HepG2 (cell line): ENCODE measurements at regions not wholly inside any gene's neighbourhood (a gene's known extent, or its start where the extent isn't known, plus 50 kb on each side); places are given as distances from the start of the nearest gene placed in this dataset.

Experiments used
- ATAC-seq: fragments of 200-7000 bp; cut with Tn5 transposase; 3 replicates; pipeline ENCODE4 v1.9.1; 2020; ENCODE audit warnings: mild to moderate bottlenecking, moderate library complexity
- BruUV-seq: library from RNA; stranded (reverse); fragments of 400-500 nt; replicated peaks from 2 replicates; lab custom pipeline; 2021; lab: Mats Ljungman, UMichigan
- CTCF ChIA-PET: fragments of 300-600 bp; formaldehyde crosslinking; extraction: SDS; loops from one replicate; lab custom pipeline; 2021; ENCODE audit warnings: low total read pairs, inconsistent platforms, low intra/inter-chr PET ratio; lab: Yijun Ruan, JAX
- POLR2A ChIA-PET: fragments of 350-600 bp; sonication (Branson Sonifier 250); formaldehyde crosslinking; loops from one replicate; lab custom pipeline; 2020; ENCODE audit warnings: antibody characterized with exemption, inconsistent platforms; lab: Yijun Ruan, JAX
- DNase-seq: peaks from one replicate; pipeline ENCODE4 v3.0.0-alpha.2; 2015; ENCODE audit warnings: low spot score
- FAIRE-seq: peaks from 3 replicates; lab custom pipeline; 2011; peaks lifted over from hg19 to GRCh38; lab: Jason Lieb, UNC
- H2AFZ ChIP-seq: one replicate; pipeline ENCODE4 v1.6.1; 2011; ENCODE audit warnings: low read length, inconsistent platforms
- H3K27ac ChIP-seq: fragments of 300-600 bp; 3 replicates; pipeline ENCODE4 v1.8.0; 2011; ENCODE audit warnings: mixed run types, mild to moderate bottlenecking, mixed read lengths, low read length, inconsistent platforms; ENCODE audit not compliant: insufficient read depth; ENCODE audit errors: extremely low read length
- H3K27me3 ChIP-seq, 2 experiments: fragments of 200-600 bp in 1 of 2; 2 replicates in 1 of 2; 3 replicates in 1 of 2; pipeline versions ENCODE4 v1.6.0 to v1.8.0; 2011; ENCODE audit warnings: low read length in 2 of 2, mild to moderate bottlenecking in 2 of 2, moderate library complexity in 2 of 2, inconsistent platforms in 1 of 2; ENCODE audit not compliant: insufficient read depth in 2 of 2, control insufficient read depth in 1 of 2
- H3K36me3 ChIP-seq, 2 experiments: fragments of 200-600 bp in 1 of 2; replicated peaks in 1 of 2; 2 replicates in 1 of 2; 3 replicates in 1 of 2; pipeline versions ENCODE4 v1.5.1 to v1.8.0; 2011; ENCODE audit warnings: low read length in 2 of 2, inconsistent platforms in 1 of 2; ENCODE audit not compliant: insufficient read depth in 2 of 2, control insufficient read depth in 1 of 2
- H3K4me1 ChIP-seq: 2 replicates; pipeline ENCODE4 v1.5.1; 2012; ENCODE audit warnings: low read length, inconsistent platforms; ENCODE audit not compliant: insufficient read depth
- H3K4me2 ChIP-seq: 2 replicates; pipeline ENCODE4 v1.6.0; 2011; ENCODE audit warnings: low read depth, low read length, inconsistent platforms
- H3K4me3 ChIP-seq, 3 experiments: fragments of 200-600 bp in 1 of 3; sonication (generic), shearing (Covaris generic) in 1 of 3; replicated peaks in 1 of 3; 2 replicates each; pipeline ENCODE4 v1.5.1; 2011 to 2016; ENCODE audit warnings: low read length in 3 of 3, inconsistent platforms in 2 of 3, low read depth in 2 of 3, mild to moderate bottlenecking in 2 of 3, control low read depth in 1 of 3, mixed read lengths in 1 of 3; ENCODE audit not compliant: insufficient read depth in 1 of 3
- H3K79me2 ChIP-seq: one replicate; pipeline ENCODE4 v1.6.1; 2011; ENCODE audit warnings: low read length, inconsistent platforms; ENCODE audit not compliant: insufficient read depth
- H3K9ac ChIP-seq: 2 replicates; pipeline ENCODE4 v1.6.0; 2011; ENCODE audit warnings: mild to moderate bottlenecking, low read depth, low read length, inconsistent platforms; ENCODE audit not compliant: insufficient read depth
- H3K9me3 ChIP-seq: 2 replicates; pipeline ENCODE4 v1.5.1; 2012; ENCODE audit warnings: mild to moderate bottlenecking, low read length
- H4K20me1 ChIP-seq: 2 replicates; pipeline ENCODE4 v1.6.0; 2011; ENCODE audit warnings: inconsistent platforms, mild to moderate bottlenecking, low read length, moderate library complexity; ENCODE audit not compliant: insufficient read depth
- ATF1 ChIP-seq: IDR thresholded peaks from 2 replicates; pipeline ENCODE4 v1.6.1; 2016; ENCODE audit warnings: mild to moderate bottlenecking, control low read depth
- FUBP1 ChIP-seq: sonication (generic); formaldehyde crosslinking; IDR thresholded peaks from 2 replicates; pipeline ENCODE4 v1.5.1; 2020; ENCODE audit warnings: missing genetic modification reagents, mild to moderate bottlenecking, borderline replicate concordance
- SMYD3 ChIP-seq: sonication (generic); formaldehyde crosslinking; IDR thresholded peaks from 2 replicates; pipeline ENCODE4 v1.8.1; 2023; ENCODE audit warnings: mild to moderate bottlenecking, missing genetic modification reagents
- STAT6 ChIP-seq: sonication (generic); formaldehyde crosslinking; IDR thresholded peaks from 2 replicates; pipeline ENCODE4 v1.4.0; 2020; ENCODE audit warnings: missing genetic modification reagents, mild to moderate bottlenecking, borderline replicate concordance
- ZEB1 ChIP-seq: IDR thresholded peaks from 2 replicates; pipeline ENCODE4 v1.6.1; 2012; ENCODE audit warnings: mild to moderate bottlenecking, low read depth, inconsistent platforms; ENCODE audit not compliant: insufficient replicate concordance
- WGBS: methylation state at CpG from one replicate; pipeline ENCODE4 v1.1.6; 2017; ENCODE audit warnings: low lambda C conversion rate; 5-methylcytosine and 5-hydroxymethylcytosine counted together
- in situ Hi-C: cut with HindIII; loops from 2 replicates; pipeline ENCODE4 v1.10.0; 2017; ENCODE audit warnings: low pct_unique_long_range_greater_than_20kb; ENCODE audit not compliant: extremely low pct_ligation_motif_present
- intact Hi-C: fragments of 100-400 bp; cut with micrococcal nuclease; formaldehyde crosslinking; loops from one replicate; pipeline ENCODE4 v1.10.0; 2022; ENCODE audit not compliant: unreplicated experiment

- Histone ChIP-seq H3K9ac (no peak overlapping the region), H3K79me2 (no peaks in the 10 kb centered on the region), H3K27ac (no peak overlapping the region), H4K20me1 (no peaks in the 10 kb centered on the region), H3K4me3 (no peak overlapping the region), H3K36me3 (no peaks in the 10 kb centered on the region), H3K9me3 (no peaks in the 10 kb centered on the region), H3K27me3 (no peaks in the 10 kb centered on the region), H3K4me2 (no peak overlapping the region), H2AFZ (no peak overlapping the region), H3K4me1 (no peaks in the 10 kb centered on the region)
- ATAC-seq: no peak
- FAIRE-seq: no peak
- CTCF ChIA-PET: no interaction called here
- TF ChIP-seq ATF1: no peak
- TF ChIP-seq ZEB1: no peak
- no peak for TF ChIP-seq STAT6 (CRISPR knock-in tag)
- TF ChIP-seq SMYD3: no peak
- no peak for TF ChIP-seq FUBP1 (CRISPR knock-in tag)
- POLR2A ChIA-PET: no interaction called here
- WGBS: 33% methylated on average over 6 of the region's 6 CpGs
- BruUV-seq: no TSS peak
- intact Hi-C loops: no loop called here
- in situ Hi-C loops: no loop called here
- DNase-seq: no peak
Measured at GRCh38 chr5:39670391-39670790, 245.6 kb upstream of the DAB2 start.
